ENCODE measurements at regions not wholly inside any gene's neighbourhood (a gene's known extent, or its start where the extent isn't known, plus 50 kb on each side); places are given as distances from the start of the nearest gene placed in this dataset.
"Not testable (repeated sequence)": the region's sequence is repeated elsewhere in the genome, so short reads cannot be mapped to it uniquely, and the experiment has no call there.

DNA sequence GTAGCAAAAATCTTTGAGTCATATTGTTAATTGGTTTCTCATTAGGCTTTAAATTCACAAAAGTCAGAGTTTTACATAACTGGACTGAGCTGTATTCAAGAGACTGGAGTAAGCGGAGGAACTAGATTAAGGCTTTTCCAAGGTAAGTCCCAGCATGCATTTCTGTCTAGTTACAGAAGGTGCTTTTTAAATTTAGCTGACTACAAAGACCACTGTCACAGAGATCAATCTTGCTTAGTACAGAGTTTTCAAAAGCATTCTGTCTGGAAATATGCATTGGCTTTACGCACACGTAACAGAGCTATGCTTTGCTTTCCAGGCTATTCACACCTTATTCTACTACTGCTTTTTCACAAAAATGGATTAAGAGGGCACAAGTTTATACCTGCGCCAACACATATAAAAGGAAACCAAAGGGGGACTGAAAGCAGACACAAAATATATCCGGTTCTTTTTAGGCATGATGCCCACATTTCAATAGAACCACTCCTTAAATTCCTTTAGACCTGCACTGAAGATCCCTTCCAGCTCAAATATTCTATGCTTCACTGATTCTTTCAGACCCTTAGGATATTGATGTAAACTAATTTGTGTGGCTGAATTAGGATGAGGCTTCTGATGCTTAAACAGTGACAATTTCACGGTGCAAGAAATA lies 560.7 kb upstream of the CRIM1 start:
- no peak for DNase-seq

DNA sequence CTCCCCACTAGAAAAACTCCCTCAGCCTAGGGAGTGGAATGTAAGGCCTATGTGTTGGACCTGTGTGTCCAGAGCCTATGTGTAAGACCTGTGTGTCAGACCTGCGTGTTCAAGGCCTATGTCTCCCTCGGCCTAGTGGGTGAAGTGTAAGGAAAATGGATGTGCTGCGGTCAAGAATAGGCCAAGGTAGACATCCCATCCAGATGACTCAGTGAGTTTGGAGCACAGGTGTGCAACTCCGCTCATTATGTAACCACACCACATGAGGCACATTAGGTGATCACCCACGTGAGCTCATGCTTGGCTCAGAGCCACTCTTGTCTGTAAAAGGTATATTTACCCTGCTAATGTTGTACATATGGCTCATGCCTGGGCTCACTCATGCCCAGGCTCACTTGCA lies 565.3 kb upstream of the CRIM1 start:
- DNase-seq: no peak

DNA sequence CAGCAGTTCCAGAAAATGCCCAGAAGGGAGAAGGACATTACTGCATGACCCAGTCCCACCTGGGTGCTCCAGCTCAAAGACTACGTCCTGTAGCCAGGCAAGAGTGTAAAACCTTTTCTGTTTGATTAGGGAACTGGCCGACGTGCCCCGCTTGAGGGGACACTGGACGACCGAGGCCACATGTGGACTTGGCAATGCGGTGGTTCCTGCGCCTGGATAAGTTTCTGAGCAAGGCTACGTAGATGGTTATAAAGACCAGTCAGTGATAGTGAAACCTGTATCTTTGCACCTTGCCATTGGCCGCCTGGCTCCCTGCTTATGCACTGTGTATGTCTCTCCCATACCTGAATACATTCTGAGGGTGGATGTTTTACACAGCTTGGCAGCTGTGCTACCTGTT lies 567.0 kb upstream of the CRIM1 start:
- DNase-seq: no peak

DNA sequence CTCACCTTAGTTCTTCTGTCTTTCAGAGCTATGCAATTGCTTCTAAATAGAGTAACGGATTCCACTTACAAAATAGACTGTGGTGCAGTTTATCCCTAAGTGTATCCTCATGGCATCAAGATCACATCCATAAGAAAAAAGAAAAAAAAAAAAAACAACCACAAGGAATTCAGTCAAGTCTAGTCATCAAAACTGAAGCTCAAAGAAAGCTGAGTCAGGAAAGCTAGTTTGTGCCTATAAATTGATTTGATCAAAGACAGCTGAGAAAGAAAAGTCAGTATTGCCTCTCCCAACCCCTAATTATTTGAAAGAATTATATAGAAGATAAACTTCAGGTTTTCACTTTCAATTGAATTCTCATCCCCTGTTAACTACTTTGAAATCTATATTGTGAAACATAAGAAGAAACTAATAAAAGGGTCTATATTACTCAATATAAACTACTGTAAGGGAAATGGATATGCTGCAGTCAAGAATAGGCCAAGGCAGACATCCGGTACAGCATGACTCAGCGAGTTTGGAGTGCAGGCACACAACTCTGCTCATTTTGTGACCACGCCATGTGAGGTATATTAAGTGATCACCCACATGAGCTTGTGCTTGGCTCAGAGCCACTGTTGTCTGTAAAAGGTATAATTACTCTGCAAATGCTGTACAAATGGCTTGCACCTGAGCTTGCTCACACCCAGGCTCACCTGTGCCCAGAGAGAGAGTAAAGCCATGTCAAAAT lies 568.1 kb upstream of the CRIM1 start:
- DNase-seq: no peak

DNA sequence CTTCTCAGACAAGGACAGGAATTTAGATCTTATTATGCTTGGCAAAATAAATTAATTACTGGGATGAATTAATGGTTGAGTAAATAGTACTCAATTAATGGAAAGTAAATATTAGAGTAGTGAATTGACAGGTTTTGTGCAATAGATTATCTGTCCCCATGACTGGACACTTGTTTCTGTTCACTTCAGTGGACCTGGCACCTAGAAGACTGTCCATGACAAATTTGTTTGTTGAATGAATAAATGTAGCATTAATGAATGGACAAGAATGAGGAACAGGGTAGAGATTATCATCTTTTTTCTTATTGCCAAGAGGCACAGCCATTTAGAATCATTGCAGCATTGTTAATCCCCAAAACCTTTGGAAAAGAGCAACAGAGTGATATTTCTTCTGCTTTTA lies 570.0 kb upstream of the CRIM1 start:
- DNase-seq: no peak

DNA sequence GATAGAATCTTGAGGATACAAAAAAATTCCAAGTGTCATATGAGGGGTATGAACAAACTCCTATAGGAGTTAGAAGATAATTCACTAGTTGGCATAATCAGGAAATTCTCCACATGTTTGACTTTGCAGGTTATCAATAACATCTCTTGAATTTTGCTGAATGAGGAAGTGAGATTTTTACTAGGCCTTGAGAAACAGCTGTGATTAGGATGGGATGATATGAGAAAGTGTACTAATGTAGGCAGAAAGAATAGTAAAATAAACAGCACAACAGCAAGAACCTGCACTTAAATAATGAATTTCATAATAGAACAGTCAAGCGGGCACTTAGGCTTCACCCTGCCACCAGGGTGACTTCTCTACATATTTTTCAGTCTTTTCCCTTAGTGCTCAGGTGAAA lies 570.8 kb upstream of the CRIM1 start:
- DNase-seq: no peak

DNA sequence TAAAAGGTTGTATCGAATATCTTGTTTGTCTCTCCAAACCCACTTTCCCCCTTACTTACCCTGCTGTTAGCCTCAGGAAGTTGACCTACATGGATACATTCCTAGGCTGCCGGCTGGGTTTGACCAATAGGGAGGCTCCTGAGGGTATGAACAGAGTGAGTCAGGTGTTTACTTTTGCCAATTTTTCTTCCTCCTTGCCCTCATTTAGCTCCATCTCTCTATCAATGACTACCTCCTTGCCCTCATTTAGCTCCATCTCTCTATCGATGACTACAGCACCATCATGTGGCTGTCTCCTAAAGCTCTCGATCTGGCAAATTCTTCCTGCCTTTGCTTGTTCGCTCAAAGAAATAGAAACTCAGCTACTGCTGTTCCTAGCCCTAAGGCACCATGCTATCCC lies 571.9 kb upstream of the CRIM1 start:
- DNase-seq: no peak

DNA sequence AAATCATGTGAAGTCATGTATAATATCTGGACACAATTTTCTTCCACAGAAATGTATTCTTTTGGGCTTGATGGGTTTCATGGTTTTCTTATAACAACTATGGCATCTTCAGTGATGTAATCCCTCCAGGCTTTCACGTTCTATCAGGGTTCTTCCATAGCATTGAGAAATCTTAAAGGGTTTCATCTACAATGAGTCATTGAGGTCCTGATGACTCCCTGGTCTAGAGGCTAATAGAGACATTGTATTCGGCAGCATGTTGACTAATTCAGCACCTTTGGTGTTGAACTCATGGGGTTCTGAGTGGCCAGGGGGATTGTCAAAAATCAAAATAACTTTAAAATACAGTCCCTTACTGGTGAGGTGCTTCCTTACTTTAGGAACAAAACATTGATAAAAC lies 614.0 kb upstream of the CRIM1 start:
- no peak for DNase-seq

DNA sequence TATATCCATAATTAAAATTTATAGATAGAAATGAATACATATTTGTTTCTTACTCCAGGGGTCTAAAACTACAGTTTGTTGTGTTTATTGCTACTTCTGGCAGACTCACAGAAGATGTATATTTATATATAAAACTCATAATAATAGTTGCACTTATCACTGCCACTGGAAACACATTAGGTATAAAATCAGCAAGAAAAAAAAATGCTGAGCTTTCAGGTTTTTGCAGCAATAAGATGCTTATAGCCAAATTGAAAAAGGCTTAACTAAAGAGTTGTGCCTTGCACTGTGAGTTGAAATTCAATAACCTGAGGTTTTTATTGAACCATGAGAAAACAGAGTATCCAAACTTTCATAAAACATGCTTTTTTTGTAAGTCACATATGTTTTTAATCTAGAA lies 623.9 kb upstream of the CRIM1 start:
- DNase-seq: no peak

DNA sequence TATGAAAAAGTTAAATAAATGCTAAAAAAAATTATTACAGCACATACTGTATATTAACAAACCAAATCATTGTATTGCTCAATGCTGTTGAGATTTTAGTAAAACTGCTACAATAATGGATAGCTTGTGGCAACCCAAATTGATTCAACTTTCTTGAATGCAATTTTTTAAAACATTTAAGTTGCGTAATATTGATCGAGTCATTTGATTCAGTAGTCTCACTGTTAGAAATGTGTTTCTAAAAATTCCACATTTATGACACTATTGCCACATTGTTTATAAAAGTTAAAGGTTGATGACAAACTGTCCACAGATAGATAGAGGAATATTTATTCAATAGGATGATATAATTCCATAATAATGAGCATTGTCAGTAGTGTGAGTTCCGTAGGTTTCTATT lies 640.7 kb upstream of the CRIM1 start:
- DNase-seq: no peak

DNA sequence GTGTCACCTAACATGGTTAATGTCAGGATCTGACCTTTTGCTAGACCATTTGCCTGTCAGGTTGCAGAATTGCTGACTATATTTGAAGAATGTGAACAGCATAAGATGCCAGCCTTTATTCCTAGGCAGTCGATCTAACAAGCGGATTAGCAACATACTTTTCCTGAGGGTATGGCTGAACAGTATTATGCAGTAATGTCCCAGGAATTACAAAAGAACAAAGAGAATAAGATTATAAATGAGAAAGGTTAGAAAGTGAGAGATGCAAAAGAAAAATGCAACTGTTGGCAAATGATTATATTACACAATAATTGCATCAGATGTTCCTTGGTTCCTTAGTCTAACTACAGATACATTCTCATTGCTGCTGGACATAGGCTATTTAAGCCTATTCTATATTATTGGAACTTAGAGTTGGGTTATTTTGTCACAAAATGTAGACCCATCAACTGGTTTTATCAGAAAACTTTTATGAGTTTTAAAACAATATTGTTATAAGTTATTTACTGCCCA lies 647.1 kb upstream of the CRIM1 start:
- DNase-seq: no peak

DNA sequence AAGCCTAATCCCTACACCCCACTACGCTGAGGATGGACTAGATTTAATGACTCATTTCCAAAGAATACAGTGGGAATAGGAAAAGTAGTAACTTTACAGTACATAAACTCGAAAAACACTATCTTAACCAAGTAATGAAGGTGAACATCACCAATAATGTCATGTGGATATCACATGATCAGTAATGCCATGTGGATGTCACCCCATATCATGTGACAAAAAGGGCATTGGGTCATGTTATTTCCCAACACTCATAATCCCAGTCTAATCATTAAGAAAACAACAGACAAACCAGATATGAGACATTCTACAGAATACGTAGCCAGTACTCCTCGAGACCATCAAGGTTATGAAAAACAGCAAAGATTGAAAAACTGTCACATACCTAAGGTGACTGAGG lies 667.3 kb upstream of the CRIM1 start:
- DNase-seq: no peak

DNA sequence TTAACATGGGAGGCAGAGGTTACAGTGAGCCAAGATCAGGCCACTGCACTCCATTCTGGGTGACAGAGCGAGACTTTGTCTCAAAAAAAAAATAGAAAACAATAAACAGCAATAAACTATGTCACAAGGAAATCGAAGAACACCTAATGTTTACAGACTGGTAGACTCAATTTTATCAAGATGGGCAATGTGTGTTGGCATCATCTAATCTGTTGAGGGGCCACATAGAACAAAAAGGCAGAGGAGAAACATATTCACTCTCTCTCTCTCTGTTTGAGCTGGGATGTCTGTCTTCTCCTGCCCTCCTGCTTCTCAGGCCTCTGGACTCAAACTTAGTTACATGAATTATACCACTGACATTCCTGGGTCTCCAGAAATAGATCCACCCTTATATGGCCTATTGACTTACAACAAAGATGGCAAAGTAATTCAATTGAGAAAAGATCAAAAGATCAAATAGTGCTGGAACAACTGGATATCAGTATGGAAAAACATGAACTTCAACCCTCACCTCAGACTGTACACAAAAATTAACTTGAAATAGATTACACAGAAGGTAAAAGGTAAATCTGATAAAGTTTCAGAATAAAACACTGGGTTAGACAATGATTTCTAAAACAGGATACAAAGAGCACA lies 703.8 kb upstream of the CRIM1 start:
- DNase-seq: no peak

DNA sequence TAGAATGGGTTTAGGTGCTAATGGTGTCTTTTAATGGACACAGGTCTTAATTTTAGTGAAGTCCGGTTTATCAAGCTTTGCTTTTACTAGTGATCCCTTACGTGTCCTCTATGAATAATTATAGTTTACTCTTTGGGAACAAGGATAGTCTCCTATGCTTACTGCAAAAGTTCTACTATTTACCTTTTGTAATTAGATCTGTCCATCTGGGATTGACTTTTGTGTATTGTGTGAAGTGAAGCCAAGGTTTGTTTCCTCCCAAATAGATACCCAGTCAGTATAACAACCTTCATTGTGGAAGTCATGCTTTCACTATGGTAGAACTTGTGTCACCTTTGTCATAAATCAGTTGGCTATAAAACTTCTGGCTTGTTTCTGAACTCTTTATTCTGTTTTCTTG lies 740.9 kb upstream of the CRIM1 start:
- no peak for DNase-seq

DNA sequence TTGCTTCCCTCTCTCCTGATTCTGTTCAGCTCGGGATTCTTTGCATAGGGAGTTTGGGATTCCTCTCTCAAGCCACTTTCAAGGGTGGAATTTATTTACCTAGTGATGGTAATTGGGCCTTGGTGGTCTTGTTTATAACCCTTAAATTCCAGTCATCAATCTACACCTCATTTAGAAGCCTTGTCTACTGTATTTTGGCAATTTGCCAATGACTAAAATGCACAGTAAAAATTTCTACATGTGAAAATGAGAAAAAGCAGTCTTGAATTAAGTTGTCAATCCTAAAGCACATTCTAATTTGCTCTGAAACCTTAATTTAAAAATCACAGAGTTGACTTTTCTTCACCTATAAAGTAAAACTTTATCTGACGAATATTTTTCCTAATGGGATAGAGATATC lies 749.2 kb upstream of the CRIM1 start:
- DNase-seq: no peak

DNA sequence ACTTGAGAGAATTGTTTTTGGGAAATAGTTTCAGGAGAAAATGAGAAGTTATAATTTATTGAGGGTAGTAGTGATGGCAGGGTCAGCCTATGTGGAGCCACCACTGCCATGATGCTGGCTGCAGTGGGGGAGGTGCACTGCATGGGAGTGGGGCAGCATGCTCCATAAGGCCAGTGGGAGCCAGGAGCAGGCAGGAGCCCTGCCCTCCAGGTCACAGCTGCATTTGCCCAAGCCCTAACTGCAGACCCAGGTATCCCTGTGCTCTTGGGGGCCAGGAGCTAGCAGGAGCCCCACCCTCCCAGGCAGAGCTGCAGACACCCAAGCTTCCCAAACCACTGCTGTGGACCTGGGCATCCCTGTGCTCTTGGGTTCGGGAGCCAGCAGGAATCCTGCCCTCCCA lies 757.3 kb upstream of the CRIM1 start:
- DNase-seq: no peak

DNA sequence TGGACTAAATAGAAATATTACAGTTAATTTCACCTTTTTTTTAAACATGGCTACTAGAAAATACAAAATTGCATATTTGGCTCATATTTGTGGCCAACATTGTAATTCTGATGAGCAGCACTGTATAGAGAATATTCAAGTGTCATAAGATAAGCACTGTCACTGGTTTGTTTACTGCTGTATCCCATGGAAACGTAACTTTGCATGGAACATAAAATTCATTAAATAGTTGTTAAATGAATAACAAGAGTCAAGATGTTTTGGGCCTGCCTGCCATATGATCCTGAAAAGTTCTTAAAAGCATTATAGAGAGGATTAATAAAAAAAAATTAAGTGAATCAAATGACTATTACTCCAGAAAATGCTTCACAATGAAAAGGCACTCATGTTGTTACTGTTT lies 763.7 kb upstream of the CRIM1 start:
- DNase-seq: no peak

DNA sequence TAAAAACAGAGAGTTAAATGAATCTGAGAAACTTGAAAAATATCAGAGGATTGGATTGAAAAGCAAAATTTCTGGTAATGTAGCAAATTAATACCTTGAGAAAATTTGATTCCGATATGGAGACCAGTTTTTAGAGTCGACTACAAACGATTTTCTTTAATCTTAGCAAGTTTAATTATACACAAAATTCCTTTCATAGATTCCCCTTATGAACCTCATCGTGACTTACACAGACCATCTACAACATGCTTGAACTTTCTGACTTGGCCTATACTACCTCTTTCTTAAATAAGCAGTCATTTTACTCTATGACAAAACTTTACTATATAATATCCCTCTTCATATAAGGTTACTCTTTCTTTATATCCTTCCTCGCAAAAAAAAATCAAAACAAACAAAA lies 769.6 kb upstream of the CRIM1 start:
- DNase-seq: no peak

DNA sequence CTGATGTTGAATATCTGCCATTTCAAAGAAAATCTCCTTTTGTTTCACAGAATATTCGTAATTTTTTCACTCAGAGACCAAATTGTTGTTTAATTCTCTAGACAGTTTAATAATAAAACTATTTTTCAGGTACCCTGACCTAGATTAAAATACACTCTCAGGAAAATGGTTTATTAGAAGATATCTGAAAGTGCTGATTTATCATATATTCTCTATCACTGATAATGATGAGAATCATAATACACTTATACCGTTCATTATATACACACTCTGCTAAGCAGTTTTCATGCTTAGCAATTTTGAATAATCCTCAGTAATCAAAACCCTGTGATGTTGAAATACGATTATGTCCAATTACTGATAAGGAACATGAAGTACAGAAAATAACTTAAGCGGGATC lies 772.9 kb upstream of the CRIM1 start:
- no peak for DNase-seq

DNA sequence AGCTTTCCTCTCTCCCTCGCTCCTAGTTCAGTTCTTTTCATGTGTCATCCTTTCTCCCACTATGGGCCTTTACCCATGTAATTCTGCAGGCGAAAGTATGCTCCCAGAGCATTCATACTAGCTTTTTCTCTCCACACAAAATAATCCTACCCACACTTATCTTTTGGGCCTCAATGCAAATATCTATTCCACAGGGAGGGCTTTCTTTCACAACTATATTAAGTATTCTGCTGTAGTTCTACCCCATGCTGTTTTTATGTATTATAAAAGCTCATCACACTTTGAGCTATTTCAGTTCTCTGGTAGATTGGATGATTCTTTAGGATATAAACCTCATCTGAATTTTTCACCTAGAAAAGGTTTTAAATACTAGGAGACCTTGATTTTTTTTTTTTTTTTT lies 774.6 kb upstream of the CRIM1 start:
- DNase-seq: no peak

DNA sequence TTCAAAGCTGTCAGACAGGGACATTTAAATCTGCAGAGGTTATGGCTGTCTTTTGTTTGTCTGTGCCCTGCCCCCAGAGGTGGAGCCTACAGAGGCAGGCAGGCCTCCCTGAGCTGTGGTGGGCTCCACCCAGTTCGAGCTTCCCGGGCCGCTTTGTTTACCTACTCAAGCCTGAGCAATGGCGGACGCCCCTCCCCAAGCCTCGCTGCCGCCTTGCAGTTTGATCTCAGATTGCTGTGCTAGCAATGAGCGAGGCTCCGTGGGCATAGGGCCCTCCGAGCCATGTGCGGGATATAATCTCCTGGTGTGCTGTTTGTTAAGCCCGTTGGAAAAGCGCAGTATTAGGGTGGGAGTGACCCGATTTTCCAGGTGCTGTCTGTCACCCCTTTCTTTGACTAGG lies 787.0 kb upstream of the CRIM1 start:
- DNase-seq: not testable (repeated sequence)

DNA sequence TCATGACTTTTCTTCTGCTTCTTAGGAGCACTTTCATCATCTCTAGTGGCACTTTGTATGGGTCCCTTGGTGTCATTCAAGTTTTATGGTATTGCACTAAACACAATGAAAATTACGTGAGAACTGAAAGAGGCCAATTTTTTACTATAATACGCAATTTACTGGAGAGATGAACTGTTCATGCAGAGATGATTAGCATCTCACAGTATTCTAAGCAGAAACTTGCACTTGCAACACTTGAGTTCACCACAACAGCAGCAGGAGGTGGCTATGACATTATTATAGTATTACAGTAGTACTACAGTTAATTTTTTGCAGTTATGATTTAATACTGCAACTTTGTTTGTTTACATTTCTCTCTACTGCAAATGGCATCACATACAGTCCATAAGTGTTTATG lies 793.1 kb upstream of the CRIM1 start:
- no peak for DNase-seq

DNA sequence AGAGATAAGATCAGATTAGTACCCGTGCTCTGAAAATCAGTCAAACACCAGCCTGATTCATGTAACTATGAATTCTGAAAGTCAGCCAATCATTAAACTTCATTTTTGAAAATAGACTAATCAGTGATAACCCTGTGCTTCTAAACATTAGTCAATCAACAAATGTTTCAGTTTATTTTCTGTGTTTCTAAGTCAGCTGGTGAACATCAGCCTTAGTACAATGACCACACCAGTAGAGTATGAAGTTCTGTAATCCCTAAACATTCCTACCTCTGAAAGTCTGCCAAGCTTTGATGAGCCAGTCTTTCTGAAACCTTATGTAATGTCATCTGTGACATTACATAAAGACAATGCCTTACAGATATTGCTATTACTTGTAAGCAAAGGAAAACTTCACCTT lies 807.4 kb upstream of the CRIM1 start:
- DNase-seq: no peak

DNA sequence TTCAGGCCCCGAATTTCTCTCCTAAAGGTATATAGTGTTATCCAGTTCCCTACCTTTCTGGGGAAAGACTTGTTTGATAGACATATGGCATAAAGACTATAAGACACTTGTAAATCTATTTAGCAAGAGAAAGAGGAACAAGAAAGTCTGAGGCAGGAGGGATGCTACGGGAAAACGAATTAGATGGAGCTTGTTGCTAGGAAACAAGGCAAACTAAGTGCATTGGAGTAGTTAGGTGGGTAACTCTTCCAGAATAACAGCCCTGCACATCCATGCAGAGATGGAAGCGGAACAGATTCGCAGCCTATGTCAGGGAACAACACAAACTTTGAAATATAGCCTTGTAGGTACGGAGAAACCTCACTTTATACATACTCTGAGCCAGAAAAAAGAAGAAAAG lies 810.3 kb upstream of the CRIM1 start:
- DNase-seq: no peak

All from activated T-cell treated with anti-CD3 and anti-CD28 coated beads, Interleukin-2, amount 50 U/mL, for 48 hours (primary cell).